CD4-positive, alpha-beta T cell treated with Interleukin-17A for 1 hour (primary cell): ENCODE measurements at regions not wholly inside any gene's neighbourhood (a gene's known extent, or its start where the extent isn't known, plus 50 kb on each side); places are given as distances from the start of the nearest gene placed in this dataset.

ENCODE experiments used
- DNase-seq: peaks from one replicate; pipeline ENCODE4 v3.0.0-alpha.2; 2020

GRCh38 chr22:48754611-48755058, 1073.0 kb downstream of the BRD1 start:
- no peak for DNase-seq

GRCh38 chr22:48753752-48754517, 1073.7 kb downstream of the BRD1 start:
- no peak for DNase-seq

- DNase-seq = no peak
Observed at GRCh38 chr22:48753381-48753730, 1074.3 kb downstream of the BRD1 start.

DNA sequence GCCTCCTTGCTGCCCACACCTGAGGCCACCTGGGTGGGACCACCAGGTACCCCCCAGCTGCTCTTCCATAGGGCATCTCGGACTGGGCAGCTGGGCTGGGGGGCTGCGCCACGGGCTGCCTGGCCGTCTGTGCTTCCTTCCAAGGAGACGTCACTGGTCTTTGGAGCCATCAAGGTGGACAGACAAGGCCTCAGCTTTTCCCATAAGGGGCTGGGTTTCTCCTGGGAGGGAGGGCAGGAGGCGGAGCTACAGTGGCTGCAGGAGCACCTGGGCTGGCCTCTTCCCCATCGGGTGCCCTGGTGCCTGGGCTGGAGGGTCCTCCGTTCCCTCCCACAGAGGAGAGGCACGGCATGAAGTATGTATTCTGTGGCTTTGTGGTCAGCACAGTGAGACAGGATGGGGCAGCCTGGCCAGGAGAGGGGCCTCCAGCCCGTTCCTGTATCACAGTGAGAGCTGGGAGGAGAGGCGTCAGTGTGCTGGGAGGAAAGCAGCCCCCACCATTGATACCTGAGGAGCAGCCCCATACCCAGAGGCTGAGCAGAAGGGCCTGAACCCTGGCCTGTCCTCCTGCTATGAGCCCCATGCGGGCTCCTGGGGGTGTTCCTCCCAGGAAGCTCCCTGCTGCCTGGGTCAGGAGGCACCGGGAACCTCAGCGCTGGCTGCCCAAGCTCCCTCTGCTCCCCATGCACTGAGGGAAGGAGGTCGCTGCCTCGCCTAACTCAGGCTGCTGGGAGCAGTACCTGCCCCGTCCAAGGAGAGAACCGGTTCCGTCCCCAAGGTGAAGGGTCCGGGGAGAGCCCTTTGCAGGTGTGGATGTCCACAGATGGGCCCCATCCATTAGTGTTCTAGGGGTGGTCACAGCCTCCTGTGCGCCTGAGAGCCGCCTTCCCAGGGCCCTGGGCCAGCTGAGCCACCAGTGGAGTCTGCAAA, 1075.0 kb downstream of the BRD1 start:
- no peak for DNase-seq

DNA sequence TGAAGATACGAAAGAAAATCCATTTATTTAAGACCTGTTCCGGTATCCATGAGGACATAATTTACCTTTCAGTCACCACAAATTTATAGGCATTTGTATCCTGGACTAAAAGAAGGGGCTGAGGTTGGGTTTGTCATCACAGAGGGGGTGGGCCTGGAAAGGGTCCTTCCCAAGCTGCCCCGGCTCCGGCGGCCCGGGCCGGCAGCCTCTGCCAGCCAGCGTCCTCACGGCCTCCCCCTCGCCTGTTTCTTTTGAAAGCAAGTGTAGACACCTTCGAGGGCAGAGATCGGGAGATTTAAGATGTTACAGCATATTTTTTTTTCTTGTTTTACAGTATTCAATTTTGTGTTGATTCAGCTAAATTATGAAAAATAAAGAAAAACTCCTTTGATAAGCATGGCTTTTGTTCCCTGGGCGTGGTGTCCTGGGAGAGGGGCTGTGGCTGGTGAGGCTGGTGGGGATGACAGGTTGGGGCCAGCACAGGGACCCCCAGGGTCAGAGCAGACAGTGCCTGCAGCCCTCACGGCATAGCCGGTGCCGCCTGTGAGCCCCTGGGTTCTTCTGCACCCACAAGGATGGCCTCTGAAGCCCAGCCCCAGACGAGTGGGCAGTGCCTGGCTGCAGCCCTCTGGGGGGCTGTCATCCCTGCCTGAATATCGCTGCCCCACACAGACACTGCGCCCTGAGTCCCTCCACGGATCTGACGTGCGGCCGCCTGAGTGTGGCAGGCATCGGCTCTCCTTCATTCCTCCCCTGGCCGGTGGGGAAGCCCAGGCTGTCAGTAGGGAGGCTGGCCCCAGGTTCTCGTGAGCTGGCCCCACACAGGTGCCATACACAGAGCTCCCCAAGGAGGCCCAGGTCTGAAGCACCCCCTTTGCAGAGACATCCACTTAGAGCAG, 1075.9 kb downstream of the BRD1 start:
- no peak for DNase-seq

- DNase-seq = no peak
Observed at GRCh38 chr22:48750826-48751440, 1076.7 kb downstream of the BRD1 start.

GRCh38 chr22:48750282-48750681, 1077.4 kb downstream of the BRD1 start:
- no peak for DNase-seq

- DNase-seq = no peak
Observed at GRCh38 chr22:48749555-48750227, 1078.0 kb downstream of the BRD1 start.

DNA sequence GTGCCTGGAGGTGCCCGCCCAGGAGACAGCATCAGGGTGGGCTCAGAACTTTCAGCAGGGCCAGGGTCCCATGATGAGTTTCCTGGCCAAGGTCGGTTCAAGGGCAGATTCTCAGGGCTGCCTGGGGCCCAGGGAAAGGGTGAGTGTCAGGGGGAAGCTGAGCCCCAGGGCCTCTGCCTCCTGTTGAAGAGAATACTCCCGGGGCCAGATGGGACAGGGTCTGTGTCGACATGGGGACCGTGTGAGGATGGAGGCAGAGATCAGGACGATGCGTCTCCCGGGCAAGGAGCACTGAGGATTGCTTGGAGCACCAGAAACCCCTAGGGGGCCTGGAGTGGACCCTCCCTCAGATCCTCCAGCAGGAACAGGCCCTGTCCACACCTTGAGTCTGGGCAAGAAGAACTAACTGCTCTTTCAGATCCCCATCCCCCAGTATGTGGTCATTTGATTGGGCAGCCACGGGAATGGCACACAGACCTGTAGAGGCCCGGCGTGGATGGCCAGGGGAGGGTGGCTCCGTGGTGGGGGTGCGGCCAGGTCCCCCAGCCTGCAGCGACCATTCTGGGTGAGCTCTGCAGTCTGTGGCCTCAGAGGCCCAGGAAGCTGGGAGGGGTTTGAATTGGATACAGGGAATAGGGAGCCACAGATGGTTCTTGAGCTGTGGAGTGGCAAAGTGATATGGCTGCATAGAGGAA, 1078.7 kb downstream of the BRD1 start:
- no peak for DNase-seq

GRCh38 chr22:48748113-48748859, 1079.4 kb downstream of the BRD1 start:
- no peak for DNase-seq

DNA sequence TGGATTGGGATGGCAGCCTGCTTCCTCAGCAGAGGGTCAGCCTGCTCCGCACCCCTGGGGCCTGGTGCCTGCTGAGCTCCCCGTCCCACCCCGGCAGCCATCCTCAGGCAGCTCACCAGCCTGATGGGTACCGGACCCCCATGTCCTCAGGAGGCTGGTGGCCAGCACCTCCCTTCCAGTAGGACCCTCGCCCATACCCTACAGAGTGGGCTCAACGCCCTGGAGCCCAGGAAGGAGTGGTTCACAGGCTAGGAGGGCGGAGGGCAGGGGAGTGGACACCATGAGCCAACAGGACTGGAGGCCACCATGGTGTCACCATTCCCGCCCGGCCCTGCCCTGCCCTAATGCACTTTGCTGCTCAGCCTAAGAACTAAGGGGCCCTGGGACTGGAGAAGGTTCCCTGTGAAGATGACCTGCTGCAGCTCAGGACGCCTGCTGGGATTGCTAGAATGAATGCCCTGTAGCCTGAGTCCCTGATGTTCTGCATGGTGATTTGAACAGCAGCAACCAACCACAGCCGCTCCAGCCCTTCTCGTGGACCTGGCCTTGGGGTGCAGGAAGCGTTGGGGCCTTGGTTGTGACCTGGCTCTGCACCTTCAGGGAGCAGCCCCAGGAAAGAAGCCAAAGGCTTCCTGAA, 1080.8 kb downstream of the BRD1 start:
- no peak for DNase-seq

DNA sequence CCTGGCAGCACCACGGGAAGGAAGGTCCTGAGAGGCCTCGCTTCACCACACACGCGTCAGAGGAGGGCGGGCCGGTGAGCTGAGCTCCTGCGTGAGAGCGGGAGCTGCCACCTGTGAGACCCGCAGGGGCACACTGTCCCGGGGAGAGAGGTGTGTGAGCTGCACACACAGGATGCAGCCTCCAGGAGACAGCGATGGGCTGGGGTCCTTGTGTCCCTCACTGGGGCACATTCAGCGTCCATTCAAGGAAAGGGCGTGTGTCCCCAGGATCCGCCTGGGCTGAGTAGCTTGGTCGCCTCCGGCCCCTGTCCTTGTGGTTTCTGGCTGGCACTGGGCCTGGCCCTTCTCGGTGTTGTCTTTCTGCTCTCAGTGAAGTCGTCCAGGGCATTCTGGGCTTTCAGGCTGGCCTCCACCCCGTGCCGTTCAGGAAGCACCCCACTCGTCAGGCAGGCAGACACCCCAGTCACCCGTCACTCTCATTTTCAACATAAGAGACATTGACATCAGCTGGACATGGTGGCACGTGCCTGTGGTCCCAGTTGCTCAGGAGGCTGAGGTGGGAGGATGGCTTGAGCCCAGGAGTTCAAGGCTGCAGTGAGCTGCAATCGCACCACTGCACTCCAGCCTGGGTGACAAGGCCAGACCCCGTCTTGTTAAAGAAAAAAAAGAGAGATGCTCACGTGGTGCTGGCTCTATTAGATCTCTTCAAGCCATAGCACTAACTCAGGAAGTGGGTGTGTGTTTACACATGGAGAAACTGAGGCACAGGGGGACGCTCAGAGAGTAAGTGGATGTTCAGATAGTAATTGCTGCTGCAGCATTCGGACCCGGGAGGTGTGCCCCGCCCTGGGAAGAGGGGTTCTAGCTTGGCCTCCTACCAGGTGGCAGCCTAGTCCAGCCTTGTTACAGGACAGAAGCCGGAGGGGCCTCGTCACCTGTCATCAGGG, 1081.6 kb downstream of the BRD1 start:
- DNase-seq = no peak

GRCh38 chr22:48744967-48745841, 1082.5 kb downstream of the BRD1 start:
- DNase-seq = no peak

- no peak for DNase-seq
Observed at GRCh38 chr22:48744283-48744641, 1083.4 kb downstream of the BRD1 start.

GRCh38 chr22:48743601-48744282, 1083.9 kb downstream of the BRD1 start:
- no peak for DNase-seq

DNA sequence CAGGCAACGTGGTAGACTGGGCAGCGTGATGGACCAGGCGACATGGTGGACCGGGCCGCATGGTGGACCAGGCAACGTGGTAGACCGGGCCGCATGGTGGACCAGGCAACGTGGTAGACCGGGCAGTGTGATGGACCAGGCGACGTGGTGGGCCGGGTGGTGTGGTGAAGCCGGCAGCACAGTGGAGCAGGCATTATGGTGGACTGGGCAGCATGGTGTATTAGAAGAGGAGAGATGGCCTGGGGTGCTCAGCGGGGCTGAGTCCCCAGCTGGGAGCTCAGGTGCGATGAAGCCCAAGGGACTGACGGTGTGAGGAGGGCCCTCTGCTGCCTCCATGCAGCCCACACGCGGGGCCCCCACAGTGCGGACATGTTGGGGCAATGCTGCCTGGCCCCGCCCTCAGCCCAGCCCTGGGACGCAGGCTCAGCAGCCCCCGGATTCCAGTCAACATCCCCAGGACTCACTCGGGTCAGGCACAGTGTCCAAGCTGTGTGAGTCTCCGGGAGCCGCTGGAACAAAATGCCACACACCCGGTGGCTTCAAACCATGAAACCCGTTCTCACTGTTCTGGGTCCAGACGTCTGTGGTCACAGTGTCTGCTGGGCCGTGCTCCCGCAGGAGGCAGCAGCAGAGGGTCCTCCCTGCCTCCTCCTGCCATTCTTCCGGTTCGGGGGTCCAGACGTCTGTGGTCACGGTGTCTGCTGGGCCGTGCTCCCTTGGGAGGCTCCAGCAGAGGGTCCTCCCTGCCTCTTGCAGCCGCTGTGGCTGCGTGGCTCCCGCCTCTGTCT, 1084.9 kb downstream of the BRD1 start:
- no peak for DNase-seq
